Transverse colon (tissue), 4 donors: ENCODE measurements at regions not wholly inside any gene's neighbourhood (a gene's known extent, or its start where the extent isn't known, plus 50 kb on each side); places are given as distances from the start of the nearest gene placed in this dataset.

ENCODE experiments used
- DNase-seq: peaks from one replicate; pipeline ENCODE4 v3.0.0-alpha.2; 2019
- H3K27ac ChIP-seq, 4 donors: fragments of 200-600 bp; sonication (generic); 2 replicates each; pipeline ENCODE4 v1.5.1; 2016 to 2018; ENCODE audit warnings: inconsistent platforms in 4 of 4
- H3K27me3 ChIP-seq: fragments of 200-600 bp; sonication (generic); 2 replicates; pipeline ENCODE4 v1.5.1; 2017; ENCODE audit warnings: inconsistent platforms
- H3K36me3 ChIP-seq, 4 donors: fragments of 200-600 bp; sonication (generic); 2 replicates each; pipeline ENCODE4 v1.5.1; 2017 to 2019; ENCODE audit warnings: inconsistent platforms in 4 of 4
- H3K4me1 ChIP-seq, 4 donors: fragments of 200-600 bp; sonication (generic); 2 replicates each; pipeline ENCODE4 v1.5.1; 2017 to 2020; ENCODE audit warnings: inconsistent platforms in 4 of 4
- H3K4me3 ChIP-seq, 4 donors: fragments of 200-600 bp; sonication (generic); 1 replicate in 1 of 4; 2 replicates in 3 of 4; pipeline versions ENCODE4 v1.5.1 to v1.6.1; 2017 to 2019; ENCODE audit warnings: inconsistent platforms in 4 of 4
- H3K9me3 ChIP-seq, 2 donors: fragments of 200-600 bp; sonication (generic); 2 replicates each; pipeline ENCODE4 v1.5.1; 2017 to 2019; ENCODE audit warnings: inconsistent platforms in 2 of 2
- CTCF ChIP-seq, 5 experiments: fragments of 200-600 bp in 3 of 5; fragments of 450-650 bp in 2 of 5; sonication (generic) in 3 of 5; IDR thresholded peaks; 1 replicate in 2 of 5; 2 replicates in 3 of 5; pipeline ENCODE4 v1.5.1; 2016 to 2017; ENCODE audit warnings: antibody characterized with exemption in 5 of 5, inconsistent platforms in 3 of 5, mild to moderate bottlenecking in 2 of 5, moderate library complexity in 1 of 5
- EP300 ChIP-seq: sonication (generic); formaldehyde crosslinking; IDR thresholded peaks from one replicate; pipeline ENCODE4 v1.6.1; 2017; ENCODE audit warnings: antibody characterized with exemption, low read depth
- POLR2A ChIP-seq: fragments of 450-650 bp; IDR thresholded peaks from one replicate; pipeline ENCODE4 v1.6.1; 2016; ENCODE audit warnings: antibody characterized with exemption, mild to moderate bottlenecking, moderate library complexity
- POLR2AphosphoS5 ChIP-seq, 3 donors: sonication (generic); formaldehyde crosslinking; IDR thresholded peaks; one replicate each; pipeline ENCODE4 v1.6.1; 2016; ENCODE audit warnings: antibody characterized with exemption in 3 of 3
- WGBS, 2 donors: methylation state at CpG; one replicate each; pipeline ENCODE4 v1.1.5; 2018; ENCODE audit warnings: low coverage in 1 of 2; 5-methylcytosine and 5-hydroxymethylcytosine counted together
- in situ Hi-C, 4 donors: fragments of 200-750 bp; cut with MboI; loops; one replicate each; pipeline versions ENCODE4 v1.15.0 to v1.15.1; 2017; ENCODE audit warnings: low sequenced_read_pairs in 3 of 4, low pct_ligation_motif_present in 1 of 4, low pct_unique_long_range_greater_than_20kb in 1 of 4
- intact Hi-C: fragments of 100-400 bp; cut with DNase I; formaldehyde crosslinking; loops from one replicate; pipeline ENCODE4 v1.15.1; 2023; ENCODE audit warnings: low total_unique reads

GRCh38 chr11:64448599-64449380, 89.8 kb downstream of the RPS6KA4 start:
- 5% methylated on average over 24 of the region's 37 CpGs; no CpG with 5 or more reads in 1 of the 2 donors for WGBS, 2 donors
- H3K4me1 ChIP-seq: peaks cover 7 to 27% (median 16%) of the 10 kb centered on the region in 4 donors
- in situ Hi-C loops: no loop called here
- H3K4me3 ChIP-seq: peak overlapping the region in 2 of 4 donors; percentile 24 to 36
- TF ChIP-seq CTCF (IDR thresholded peaks at IDR 0.05) (peak; percentile 70 to 87 (median 85)), POLR2A (no peak)
- peak overlapping the region; percentile 23 to 61 (median 36) for H3K27ac ChIP-seq
- no peaks in the 10 kb centered on the region for H3K9me3 ChIP-seq
- no peaks in the 10 kb centered on the region for H3K36me3 ChIP-seq
- peak; percentile 83 for DNase-seq
- intact Hi-C loops: no loop called here
- H3K27me3 ChIP-seq: peaks cover under 1% of the 10 kb centered on the region

- Histone ChIP-seq H3K9me3 (no peaks in the 10 kb centered on the region), H3K27me3 (no peaks in the 10 kb centered on the region), H3K4me1 (peaks cover 7 to 27% (median 16%) of the 10 kb centered on the region in 4 donors), H3K27ac (peak overlapping the region in 2 of 4 donors; percentile 23 to 26), H3K4me3 (peak overlapping the region in 2 of 4 donors; percentile 24 to 36), H3K36me3 (no peaks in the 10 kb centered on the region)
- intact Hi-C loops: no loop called here
- DNase-seq: peak; percentile 75
- in situ Hi-C loops: no loop called here
- TF ChIP-seq POLR2AphosphoS5 (IDR thresholded peaks at IDR 0.05): no peak
- TF ChIP-seq POLR2A: no peak
- no peak for TF ChIP-seq EP300
- TF ChIP-seq CTCF (IDR thresholded peaks at IDR 0.05): peak; percentile 66 to 88 (median 73)
- 15 to 23% methylated on average over 10 to 27 of the region's 31 CpGs for WGBS, 2 donors
Measured at GRCh38 chr11:64449381-64450167, 90.6 kb downstream of the RPS6KA4 start.

GRCh38 chr11:64450168-64450560, 91.2 kb downstream of the RPS6KA4 start:
- no peak for DNase-seq
- TF ChIP-seq POLR2A: no peak
- Histone ChIP-seq H3K27ac (no peak overlapping the region), H3K27me3 (no peaks in the 10 kb centered on the region), H3K9me3 (no peaks in the 10 kb centered on the region), H3K4me1 (peaks cover 7 to 27% (median 16%) of the 10 kb centered on the region in 4 donors), H3K4me3 (no peak overlapping the region), H3K36me3 (no peaks in the 10 kb centered on the region)
- WGBS, 2 donors: 40 to 54% methylated on average over 1 to 2 of the region's 2 CpGs
- in situ Hi-C loops (no loop called here), intact Hi-C loops (no loop called here)

GRCh38 chr11:64451856-64452255, 92.9 kb downstream of the RPS6KA4 start:
- Histone ChIP-seq H3K9me3 (no peaks in the 10 kb centered on the region), H3K4me3 (no peak overlapping the region), H3K4me1 (peaks cover 7 to 27% (median 16%) of the 10 kb centered on the region in 4 donors), H3K36me3 (no peaks in the 10 kb centered on the region), H3K27ac (no peak overlapping the region), H3K27me3 (no peaks in the 10 kb centered on the region)
- in situ Hi-C loops (no loop called here), intact Hi-C loops (no loop called here)
- TF ChIP-seq CTCF (IDR thresholded peaks at IDR 0.05) (no peak), POLR2A (no peak), EP300 (no peak), POLR2AphosphoS5 (IDR thresholded peaks at IDR 0.05) (no peak)
- WGBS, 2 donors: 20 to 71% methylated on average over 1 to 7 of the region's 7 CpGs
- DNase-seq: no peak
